ENCODE measurements at regions not wholly inside any gene's neighbourhood (a gene's known extent, or its start where the extent isn't known, plus 50 kb on each side); places are given as distances from the start of the nearest gene placed in this dataset.

- TF ChIP-seq CTCF (IDR thresholded peaks at IDR 0.05) = no peak
Measured at GRCh38 chr5:63201738-63202137, 623.1 kb downstream of the LRRC70 start.

GRCh38 chr5:63194126-63194525 lies 615.5 kb downstream of the LRRC70 start:
- no peak for TF ChIP-seq CTCF (IDR thresholded peaks at IDR 0.05)

- TF ChIP-seq CTCF (IDR thresholded peaks at IDR 0.05) = no peak
Measured at GRCh38 chr5:63175850-63176249, 597.2 kb downstream of the LRRC70 start.

GRCh38 chr5:63170486-63170885 lies 591.9 kb downstream of the LRRC70 start:
- TF ChIP-seq CTCF (IDR thresholded peaks at IDR 0.05) = no peak

GRCh38 chr5:63164838-63165535 lies 586.4 kb downstream of the LRRC70 start:
- no peak for TF ChIP-seq CTCF (IDR thresholded peaks at IDR 0.05)

GRCh38 chr5:63164339-63164738 lies 585.7 kb downstream of the LRRC70 start:
- TF ChIP-seq CTCF (IDR thresholded peaks at IDR 0.05) = no peak

- TF ChIP-seq CTCF (IDR thresholded peaks at IDR 0.05) = no peak
Measured at GRCh38 chr5:63155310-63155631, 576.7 kb downstream of the LRRC70 start.

Data from LNCAP (cell line).